Activated CD4-positive, alpha-beta memory T cell treated with anti-CD3 and anti-CD28 coated beads, Interleukin-2, amount 10 ng/mL, durations not matched to agents 7 days and 5 days (primary cell): ENCODE measurements at regions not wholly inside any gene's neighbourhood (a gene's known extent, or its start where the extent isn't known, plus 50 kb on each side); places are given as distances from the start of the nearest gene placed in this dataset.

Experiments
- CTCF ChIA-PET: fragments of 350-600 bp; sonication (Branson Sonifier 250); formaldehyde crosslinking; loops from one replicate; lab custom pipeline; 2021; ENCODE audit warnings: antibody characterized with exemption, inconsistent platforms; lab: Charles Lee
- POLR2A ChIA-PET: fragments of 350-600 bp; sonication (Branson Sonifier 250); formaldehyde crosslinking; loops from one replicate; lab custom pipeline; 2021; ENCODE audit warnings: antibody characterized with exemption; lab: Charles Lee
- DNase-seq: peaks from one replicate; pipeline ENCODE4 v3.0.0-alpha.2; 2020
- H3K27ac Mint-ChIP-seq: one replicate; pipeline ENCODE4 v1.8.0; 2021; ENCODE audit warnings: mild to moderate bottlenecking, mixed read lengths
- H3K27me3 Mint-ChIP-seq: one replicate; pipeline ENCODE4 v1.8.0; 2021; ENCODE audit warnings: mixed read lengths
- H3K36me3 Mint-ChIP-seq: one replicate; pipeline ENCODE4 v1.8.0; 2021; ENCODE audit warnings: low read depth, mixed read lengths
- H3K4me1 Mint-ChIP-seq: one replicate; pipeline ENCODE4 v1.8.0; 2021; ENCODE audit warnings: mixed read lengths
- H3K4me3 Mint-ChIP-seq: one replicate; pipeline ENCODE4 v1.8.0; 2021; ENCODE audit warnings: mild to moderate bottlenecking, mixed read lengths
- H3K9me3 Mint-ChIP-seq: one replicate; pipeline ENCODE4 v1.8.0; 2021; ENCODE audit warnings: mixed read lengths

GRCh38 chr18:40925071-40925541, 1029.9 kb upstream of the PIK3C3 start:
- no peak for DNase-seq
- Mint-ChIP-seq H3K4me3 (no peak overlapping the region), H3K27me3 (no peaks in the 10 kb centered on the region), H3K36me3 (no peaks in the 10 kb centered on the region), H3K9me3 (peaks cover 9% of the 10 kb centered on the region), H3K27ac (no peak overlapping the region), H3K4me1 (no peaks in the 10 kb centered on the region)
- CTCF ChIA-PET = no interaction called here
- POLR2A ChIA-PET = no interaction called here

DNA sequence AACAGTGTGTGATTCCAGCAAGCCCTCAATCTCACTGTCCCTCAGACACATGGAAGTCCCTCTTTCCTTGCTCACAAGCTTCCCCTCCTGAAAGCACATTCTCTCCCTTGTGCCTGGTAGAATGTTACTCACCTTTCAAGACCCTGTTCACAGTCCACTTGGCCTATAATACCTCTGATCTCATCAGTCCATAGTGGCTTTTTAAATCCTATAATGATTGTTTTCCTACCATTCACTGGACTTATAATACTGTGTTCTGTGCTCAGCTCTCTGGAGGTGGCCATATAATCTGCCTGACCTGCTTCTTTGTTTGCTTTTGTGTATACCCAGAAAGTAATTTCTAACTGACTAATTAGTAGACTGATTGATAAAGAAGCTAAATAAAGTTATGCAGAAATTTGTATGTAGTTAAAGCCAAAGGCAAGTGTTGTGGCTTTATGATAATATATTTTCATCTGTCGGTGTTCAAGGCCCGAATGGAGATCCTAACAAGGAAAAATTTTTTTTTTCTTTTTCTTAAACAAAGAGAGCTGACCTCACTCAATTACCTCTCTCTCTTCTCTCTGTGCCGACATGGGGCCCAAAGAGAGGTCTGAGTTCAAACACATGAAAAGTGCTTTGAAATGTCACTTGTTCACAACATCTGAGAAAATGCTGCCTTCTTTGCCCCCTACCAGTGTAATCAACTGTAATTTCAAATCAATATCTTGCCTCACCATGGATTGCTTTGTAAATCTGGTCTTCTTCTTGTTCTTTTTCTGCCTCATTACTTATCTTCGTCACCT, 1033.0 kb upstream of the PIK3C3 start:
- Mint-ChIP-seq H3K4me3 (no peak overlapping the region), H3K27ac (no peak overlapping the region), H3K4me1 (no peaks in the 10 kb centered on the region), H3K9me3 (peaks cover 13% of the 10 kb centered on the region), H3K36me3 (no peaks in the 10 kb centered on the region), H3K27me3 (no peaks in the 10 kb centered on the region)
- ChIA-PET CTCF (no interaction called here), POLR2A (no interaction called here)
- DNase-seq = no peak

DNA sequence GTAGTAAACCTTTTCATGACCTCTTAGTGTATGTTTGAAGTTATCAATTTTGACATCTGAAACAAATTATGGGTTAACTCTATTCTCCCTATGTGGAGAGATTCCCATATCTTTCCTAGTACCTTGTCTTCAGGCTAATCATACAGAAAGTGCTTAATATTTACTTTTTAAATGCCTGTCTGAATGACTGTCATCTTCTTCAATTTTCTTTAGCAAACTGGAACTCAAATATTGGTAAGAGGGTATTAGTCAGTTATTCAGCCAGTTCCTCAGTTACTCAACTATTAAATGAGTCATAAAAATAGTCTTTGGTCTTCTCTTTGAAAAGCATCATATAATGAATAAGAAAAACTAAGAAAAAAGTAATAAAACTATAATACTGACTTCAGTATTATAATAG, 1038.0 kb upstream of the PIK3C3 start:
- no peak overlapping the region for H3K27ac Mint-ChIP-seq
- ChIA-PET CTCF (no interaction called here), POLR2A (no interaction called here)
- peaks cover 6% of the 10 kb centered on the region for H3K9me3 Mint-ChIP-seq
- H3K4me3 Mint-ChIP-seq = no peak overlapping the region
- H3K27me3 Mint-ChIP-seq = no peaks in the 10 kb centered on the region
- no peaks in the 10 kb centered on the region for H3K4me1 Mint-ChIP-seq
- DNase-seq = no peak
- H3K36me3 Mint-ChIP-seq = no peaks in the 10 kb centered on the region

DNA sequence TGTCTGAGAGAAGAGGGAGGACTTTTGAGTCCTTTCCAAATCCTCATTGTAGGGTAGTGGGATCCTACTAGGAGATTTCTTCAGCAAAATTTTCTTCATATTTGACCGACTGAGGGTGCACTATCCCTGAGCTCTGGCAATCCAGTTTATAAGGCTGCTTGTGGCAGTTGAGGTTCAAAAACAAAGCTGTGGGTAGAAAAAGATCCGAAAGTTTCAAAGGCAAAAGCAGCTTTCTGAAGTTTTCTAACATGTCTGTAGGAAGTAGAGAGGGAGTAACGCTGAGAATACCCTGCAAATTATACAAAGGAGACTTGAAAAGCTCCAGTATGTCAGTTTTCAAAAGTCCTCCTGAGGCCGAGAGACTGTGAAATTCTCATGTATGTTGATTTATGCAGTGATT, 1039.3 kb upstream of the PIK3C3 start:
- peaks cover 11% of the 10 kb centered on the region for H3K9me3 Mint-ChIP-seq
- CTCF ChIA-PET = no interaction called here

GRCh38 chr18:40911582-40912254, 1043.3 kb upstream of the PIK3C3 start:
- Mint-ChIP-seq H3K27ac (no peak overlapping the region), H3K4me3 (no peak overlapping the region), H3K27me3 (no peaks in the 10 kb centered on the region), H3K36me3 (no peaks in the 10 kb centered on the region), H3K4me1 (no peaks in the 10 kb centered on the region), H3K9me3 (peaks cover 10% of the 10 kb centered on the region)
- no peak for DNase-seq
- ChIA-PET CTCF (no interaction called here), POLR2A (no interaction called here)

More for the DNA sequence above, 1039.3 kb upstream of the PIK3C3 start:
- no peak overlapping the region for H3K27ac Mint-ChIP-seq
- H3K4me1 Mint-ChIP-seq = no peaks in the 10 kb centered on the region
- no peak for DNase-seq
- no peaks in the 10 kb centered on the region for H3K36me3 Mint-ChIP-seq
- POLR2A ChIA-PET = no interaction called here
- H3K27me3 Mint-ChIP-seq = no peaks in the 10 kb centered on the region
- no peak overlapping the region for H3K4me3 Mint-ChIP-seq

DNA sequence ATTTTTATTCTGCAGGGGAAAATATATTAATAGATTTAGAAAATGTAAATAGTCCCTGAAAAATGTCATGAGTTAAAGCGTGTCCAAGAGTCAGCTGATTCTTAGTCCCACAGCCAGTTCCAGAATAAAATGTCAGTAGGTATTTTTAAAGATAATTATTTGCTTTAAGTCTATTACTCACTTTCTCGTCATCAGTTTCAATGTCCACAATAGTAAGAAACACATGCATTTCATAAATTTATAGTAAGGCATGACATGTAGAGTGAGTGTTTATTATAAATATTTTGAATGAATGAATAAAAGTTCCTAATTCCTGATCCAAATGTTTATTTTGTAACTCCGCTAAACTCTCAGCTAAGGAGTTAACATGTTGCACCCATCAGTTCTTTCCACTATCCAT, 1044.0 kb upstream of the PIK3C3 start:
- no peak for DNase-seq
- ChIA-PET CTCF (no interaction called here), POLR2A (no interaction called here)
- Mint-ChIP-seq H3K4me3 (no peak overlapping the region), H3K36me3 (no peaks in the 10 kb centered on the region), H3K9me3 (peaks cover 8% of the 10 kb centered on the region), H3K27me3 (no peaks in the 10 kb centered on the region), H3K4me1 (no peaks in the 10 kb centered on the region), H3K27ac (no peak overlapping the region)

- no peak for DNase-seq
- ChIA-PET CTCF (no interaction called here), POLR2A (no interaction called here)
- Mint-ChIP-seq H3K36me3 (no peaks in the 10 kb centered on the region), H3K4me1 (no peaks in the 10 kb centered on the region), H3K9me3 (peaks cover 10% of the 10 kb centered on the region), H3K27ac (no peak overlapping the region), H3K4me3 (no peak overlapping the region), H3K27me3 (no peaks in the 10 kb centered on the region)
Measured at GRCh38 chr18:40907842-40908241, 1047.2 kb upstream of the PIK3C3 start.

DNA sequence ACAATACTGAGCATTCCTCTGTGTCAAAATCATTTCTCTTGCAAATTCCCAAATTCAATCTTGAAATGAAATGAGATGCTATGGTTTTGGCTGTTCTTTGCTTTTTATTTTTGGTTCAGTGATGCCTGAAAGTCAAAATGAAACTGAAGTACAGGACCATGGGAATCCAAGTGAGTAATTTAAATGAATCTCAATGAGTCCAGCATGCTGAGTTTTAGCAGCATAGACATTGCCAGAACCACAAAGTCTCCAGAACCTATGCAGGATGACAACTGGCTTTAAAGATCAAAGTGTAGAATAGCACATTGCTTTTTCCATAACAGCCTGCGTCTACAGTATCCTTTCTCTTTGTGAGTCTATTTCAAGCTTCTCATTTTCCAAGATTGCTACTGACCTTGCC, 1050.7 kb upstream of the PIK3C3 start:
- no peak for DNase-seq
- ChIA-PET CTCF (no interaction called here), POLR2A (no interaction called here)
- no peaks in the 10 kb centered on the region for H3K36me3 Mint-ChIP-seq
- H3K27me3 Mint-ChIP-seq = no peaks in the 10 kb centered on the region
- no peak overlapping the region for H3K27ac Mint-ChIP-seq
- no peaks in the 10 kb centered on the region for H3K4me1 Mint-ChIP-seq
- H3K4me3 Mint-ChIP-seq = no peak overlapping the region
- peaks cover 9% of the 10 kb centered on the region for H3K9me3 Mint-ChIP-seq

DNA sequence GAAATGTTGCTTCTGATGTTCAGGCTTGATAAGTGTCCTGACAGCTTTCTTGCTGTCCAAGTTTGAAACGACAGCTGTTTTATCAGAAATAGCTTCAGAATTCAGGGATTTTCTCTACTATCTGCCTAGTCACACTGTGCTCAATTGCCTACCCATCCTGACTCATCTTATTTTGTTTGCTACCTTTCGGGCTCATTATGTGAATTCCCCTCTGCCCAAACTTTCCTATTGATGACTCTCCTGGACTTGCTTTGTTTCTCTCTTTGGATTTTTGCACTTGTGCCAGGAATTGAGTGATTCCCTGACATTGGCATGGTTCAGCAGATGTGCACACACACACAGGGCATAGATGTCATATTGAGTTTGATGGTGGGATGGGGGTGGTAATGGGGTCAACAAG, 1052.6 kb upstream of the PIK3C3 start:
- Mint-ChIP-seq H3K27ac (no peak overlapping the region), H3K4me3 (no peak overlapping the region), H3K27me3 (no peaks in the 10 kb centered on the region), H3K9me3 (peaks cover 5% of the 10 kb centered on the region), H3K4me1 (no peaks in the 10 kb centered on the region), H3K36me3 (no peaks in the 10 kb centered on the region)
- ChIA-PET POLR2A (no interaction called here), CTCF (interaction anchor here (0.6 kb wide), 1 partner anchor 24 kb away, joined by 3 read pairs; no protein-coding TSS in a partner anchor)
- no peak for DNase-seq

- Mint-ChIP-seq H3K9me3 (peaks cover 6% of the 10 kb centered on the region), H3K4me3 (no peak overlapping the region), H3K27ac (no peak overlapping the region), H3K27me3 (no peaks in the 10 kb centered on the region), H3K36me3 (no peaks in the 10 kb centered on the region), H3K4me1 (no peaks in the 10 kb centered on the region)
- DNase-seq = no peak
- CTCF ChIA-PET = no interaction called here
- POLR2A ChIA-PET = no interaction called here
Measured at GRCh38 chr18:40897884-40898283, 1057.2 kb upstream of the PIK3C3 start.

DNA sequence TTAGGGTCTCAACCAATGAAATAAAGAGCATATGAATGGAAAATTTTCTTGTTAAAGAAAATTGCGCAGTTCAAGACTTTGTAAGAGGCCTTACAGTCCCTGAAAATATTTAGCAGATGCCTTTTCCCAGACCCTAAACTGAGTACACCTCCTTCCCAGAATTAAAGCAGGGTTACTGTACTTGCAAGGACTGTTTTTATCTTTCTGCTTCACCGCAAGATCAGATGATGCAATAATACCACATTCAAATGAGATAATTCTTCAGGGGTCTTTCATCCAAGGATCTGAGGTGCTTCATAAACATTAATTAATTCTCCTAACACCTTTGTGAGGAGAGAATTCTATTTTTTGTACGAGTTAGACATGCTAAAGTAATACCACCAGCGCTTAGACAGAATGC, 1071.8 kb upstream of the PIK3C3 start:
- Mint-ChIP-seq H3K4me1 (no peaks in the 10 kb centered on the region), H3K4me3 (no peak overlapping the region), H3K36me3 (no peaks in the 10 kb centered on the region), H3K27ac (no peak overlapping the region), H3K27me3 (no peaks in the 10 kb centered on the region), H3K9me3 (peaks cover 5% of the 10 kb centered on the region)
- ChIA-PET POLR2A (no interaction called here), CTCF (no interaction called here)
- DNase-seq = no peak

DNA sequence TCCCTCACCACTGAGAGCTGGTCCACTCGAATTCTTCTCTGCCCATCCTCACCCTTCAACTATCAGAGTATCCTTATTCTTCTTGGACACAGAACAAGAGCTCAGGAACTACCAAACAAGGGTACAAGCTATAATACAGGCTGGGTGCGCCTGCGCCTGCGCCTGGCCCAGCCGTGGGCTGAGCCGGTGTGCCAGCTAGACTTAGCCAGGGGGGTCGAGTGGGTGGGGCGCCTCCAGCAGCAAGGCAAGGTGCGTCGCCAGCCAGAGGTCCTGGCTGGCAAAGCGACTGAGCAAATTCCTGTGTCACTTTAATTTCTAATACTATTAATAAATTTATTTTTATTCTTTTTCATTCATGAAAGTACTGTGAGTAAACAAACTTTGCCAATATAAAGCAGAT, 1072.6 kb upstream of the PIK3C3 start:
- H3K4me3 Mint-ChIP-seq = no peak overlapping the region
- no peaks in the 10 kb centered on the region for H3K4me1 Mint-ChIP-seq
- H3K36me3 Mint-ChIP-seq = no peaks in the 10 kb centered on the region
- no peaks in the 10 kb centered on the region for H3K27me3 Mint-ChIP-seq
- CTCF ChIA-PET = no interaction called here
- POLR2A ChIA-PET = no interaction called here
- no peak for DNase-seq
- H3K27ac Mint-ChIP-seq = no peak overlapping the region
- peaks cover 5% of the 10 kb centered on the region for H3K9me3 Mint-ChIP-seq

DNA sequence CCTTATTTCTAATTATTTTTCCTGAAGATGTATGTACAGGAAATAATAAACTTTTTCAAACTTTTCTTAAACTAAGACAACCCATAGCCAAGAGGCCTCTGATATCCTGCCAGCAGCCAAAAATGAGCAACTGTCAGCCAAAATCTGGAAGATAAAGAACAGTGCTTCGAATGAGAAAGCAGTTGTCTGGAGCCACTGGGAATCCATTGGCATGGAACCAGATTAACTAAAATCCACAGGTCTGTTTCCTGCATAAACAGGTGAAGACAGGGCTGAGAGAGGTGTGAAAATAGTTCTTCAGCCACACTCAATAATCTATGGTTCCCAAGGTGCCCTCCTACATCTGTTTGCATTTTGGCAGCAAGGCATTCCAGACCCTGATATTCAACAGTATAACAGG, 1076.7 kb upstream of the PIK3C3 start:
- Mint-ChIP-seq H3K27me3 (no peaks in the 10 kb centered on the region), H3K36me3 (no peaks in the 10 kb centered on the region), H3K4me3 (no peak overlapping the region), H3K4me1 (no peaks in the 10 kb centered on the region), H3K27ac (no peak overlapping the region), H3K9me3 (peaks cover 5% of the 10 kb centered on the region)
- DNase-seq = no peak
- ChIA-PET POLR2A (no interaction called here), CTCF (no interaction called here)

- no peak overlapping the region for H3K27ac Mint-ChIP-seq
- no peak overlapping the region for H3K4me3 Mint-ChIP-seq
- no peaks in the 10 kb centered on the region for H3K27me3 Mint-ChIP-seq
- CTCF ChIA-PET = no interaction called here
- H3K36me3 Mint-ChIP-seq = no peaks in the 10 kb centered on the region
- POLR2A ChIA-PET = no interaction called here
- no peak for DNase-seq
- peaks cover 5% of the 10 kb centered on the region for H3K9me3 Mint-ChIP-seq
- no peaks in the 10 kb centered on the region for H3K4me1 Mint-ChIP-seq
Measured at GRCh38 chr18:40877096-40877495, 1077.9 kb upstream of the PIK3C3 start.
